Parathyroid adenoma (tissue), 2 donors: ENCODE measurements at regions not wholly inside any gene's neighbourhood (a gene's known extent, or its start where the extent isn't known, plus 50 kb on each side); places are given as distances from the start of the nearest gene placed in this dataset.

Experiments used
- H2AFZ ChIP-seq: fragments of 300-600 bp; sonication (generic); one replicate; pipeline ENCODE4 v1.7.0; 2017; ENCODE audit warnings: antibody characterized with exemption, mild to moderate bottlenecking
- H3K27ac ChIP-seq: fragments of 300-600 bp; sonication (generic); one replicate; pipeline ENCODE4 v1.7.0; 2017
- H3K27me3 ChIP-seq: fragments of 300-600 bp; sonication (generic); one replicate; pipeline ENCODE4 v1.7.0; 2017; ENCODE audit warnings: low read length; ENCODE audit not compliant: control insufficient read depth, insufficient read depth
- H3K36me3 ChIP-seq: fragments of 300-600 bp; sonication (generic); one replicate; pipeline ENCODE4 v1.7.0; 2017; ENCODE audit warnings: low read length; ENCODE audit not compliant: control insufficient read depth, insufficient read depth
- H3K4me1 ChIP-seq: fragments of 300-600 bp; sonication (generic); one replicate; pipeline ENCODE4 v1.7.0; 2017; ENCODE audit warnings: control low read depth
- H3K4me2 ChIP-seq: fragments of 300-600 bp; sonication (generic); one replicate; pipeline ENCODE4 v1.7.0; 2017; ENCODE audit warnings: low read length
- H3K4me3 ChIP-seq: fragments of 300-600 bp; sonication (generic); one replicate; pipeline ENCODE4 v1.7.0; 2017; ENCODE audit warnings: low read depth, low read length
- H3K79me2 ChIP-seq: fragments of 300-600 bp; sonication (generic); one replicate; pipeline ENCODE4 v1.7.0; 2017; ENCODE audit warnings: control low read depth
- H3K9ac ChIP-seq: fragments of 300-600 bp; sonication (generic); one replicate; pipeline ENCODE4 v1.7.0; 2017; ENCODE audit warnings: mild to moderate bottlenecking
- H3K9me3 ChIP-seq: fragments of 300-600 bp; sonication (generic); one replicate; pipeline ENCODE4 v1.7.0; 2017; ENCODE audit warnings: low read length; ENCODE audit not compliant: control insufficient read depth
- CTCF ChIP-seq: fragments of 300-600 bp; sonication (generic); IDR thresholded peaks from one replicate; pipeline ENCODE4 v1.7.0; 2017; ENCODE audit warnings: antibody characterized with exemption, mild to moderate bottlenecking
- donor health status: primary hyperparathyroidism.

- no peak overlapping the region for H3K4me2 ChIP-seq
- H3K4me1 ChIP-seq: no peaks in the 10 kb centered on the region
- no peaks in the 10 kb centered on the region for H3K27me3 ChIP-seq
- no peak overlapping the region for H3K9ac ChIP-seq
- H3K27ac ChIP-seq: no peak overlapping the region
- H3K79me2 ChIP-seq: no peaks in the 10 kb centered on the region
- no peak overlapping the region for H3K4me3 ChIP-seq
- TF ChIP-seq CTCF: no peak
- no peak overlapping the region for H2AFZ ChIP-seq
- H3K9me3 ChIP-seq: no peaks in the 10 kb centered on the region
- no peaks in the 10 kb centered on the region for H3K36me3 ChIP-seq
Measured at GRCh38 chr4:22245294-22245693, 270.6 kb downstream of the ADGRA3 start.

- H3K4me3 ChIP-seq: no peak overlapping the region
- no peaks in the 10 kb centered on the region for H3K4me1 ChIP-seq
- H2AFZ ChIP-seq: no peak overlapping the region
- no peak overlapping the region for H3K27ac ChIP-seq
- no peak for TF ChIP-seq CTCF
- H3K79me2 ChIP-seq: no peaks in the 10 kb centered on the region
- no peak overlapping the region for H3K4me2 ChIP-seq
- no peak overlapping the region for H3K9ac ChIP-seq
- H3K9me3 ChIP-seq: no peaks in the 10 kb centered on the region
- no peaks in the 10 kb centered on the region for H3K36me3 ChIP-seq
- no peaks in the 10 kb centered on the region for H3K27me3 ChIP-seq
Measured at GRCh38 chr4:22241415-22241814, 274.5 kb downstream of the ADGRA3 start.

- no peak overlapping the region for H3K27ac ChIP-seq
- H3K4me2 ChIP-seq: no peak overlapping the region
- H3K4me3 ChIP-seq: no peak overlapping the region
- no peaks in the 10 kb centered on the region for H3K4me1 ChIP-seq
- H3K36me3 ChIP-seq: no peaks in the 10 kb centered on the region
- H2AFZ ChIP-seq: no peak overlapping the region
- TF ChIP-seq CTCF: no peak
- H3K79me2 ChIP-seq: no peaks in the 10 kb centered on the region
- no peaks in the 10 kb centered on the region for H3K27me3 ChIP-seq
- H3K9ac ChIP-seq: no peak overlapping the region
- no peaks in the 10 kb centered on the region for H3K9me3 ChIP-seq
Measured at GRCh38 chr4:22240814-22241213, 275.1 kb downstream of the ADGRA3 start.

GRCh38 chr4:22238742-22239141, 277.1 kb downstream of the ADGRA3 start:
- H3K79me2 ChIP-seq: no peaks in the 10 kb centered on the region
- H3K4me2 ChIP-seq: no peak overlapping the region
- no peak overlapping the region for H3K9ac ChIP-seq
- H3K27ac ChIP-seq: no peak overlapping the region
- TF ChIP-seq CTCF: no peak
- no peak overlapping the region for H3K4me3 ChIP-seq
- no peaks in the 10 kb centered on the region for H3K27me3 ChIP-seq
- no peaks in the 10 kb centered on the region for H3K4me1 ChIP-seq
- H3K9me3 ChIP-seq: no peaks in the 10 kb centered on the region
- H2AFZ ChIP-seq: no peak overlapping the region
- no peaks in the 10 kb centered on the region for H3K36me3 ChIP-seq

- no peaks in the 10 kb centered on the region for H3K4me1 ChIP-seq
- H3K36me3 ChIP-seq: no peaks in the 10 kb centered on the region
- H3K4me3 ChIP-seq: peak overlapping the region; percentile 39
- H3K79me2 ChIP-seq: no peaks in the 10 kb centered on the region
- TF ChIP-seq CTCF: no peak
- no peaks in the 10 kb centered on the region for H3K27me3 ChIP-seq
- no peaks in the 10 kb centered on the region for H3K9me3 ChIP-seq
- H3K4me2 ChIP-seq: peak overlapping the region; percentile 74
- no peak overlapping the region for H3K27ac ChIP-seq
- no peak overlapping the region for H3K9ac ChIP-seq
- no peak overlapping the region for H2AFZ ChIP-seq
Measured at GRCh38 chr4:22237846-22238494, 277.9 kb downstream of the ADGRA3 start.
